SK-N-SH (cell line): ENCODE measurements at regions not wholly inside any gene's neighbourhood (a gene's known extent, or its start where the extent isn't known, plus 50 kb on each side); places are given as distances from the start of the nearest gene placed in this dataset.

Experiments used
- CTCF ChIA-PET: fragments of 300-600, 350-600 bp; formaldehyde crosslinking; extraction: SDS; loops from one replicate; lab custom pipeline; 2021; lab: Yijun Ruan, JAX
- POLR2A ChIA-PET: fragments of 350-600 bp; sonication (Branson Sonifier 250); formaldehyde crosslinking; extraction: SDS; loops from one replicate; lab custom pipeline; 2020; ENCODE audit warnings: antibody characterized with exemption, inconsistent platforms; lab: Yijun Ruan, JAX
- DNase-seq: peaks from one replicate; pipeline ENCODE4 v3.0.0; 2012
- H2AFZ ChIP-seq: fragments of 200-600 bp; sonication (generic); 2 replicates; pipeline ENCODE4 v1.8.1; 2016; ENCODE audit warnings: antibody characterized with exemption, mild to moderate bottlenecking, low read depth
- H3F3A ChIP-seq: fragments of 200-600 bp; sonication (generic); replicated peaks from 2 replicates; pipeline ENCODE3; 2016; ENCODE audit warnings: antibody characterized with exemption, mild to moderate bottlenecking; ENCODE audit not compliant: insufficient read depth
- H3K27ac ChIP-seq, 2 experiments: fragments of 200-500 bp in 1 of 2; fragments of 200-600 bp in 1 of 2; sonication (Bioruptor generic) in 1 of 2; sonication (generic), shearing (Covaris generic) in 1 of 2; 2 replicates each; pipeline versions ENCODE4 v1.5.1 to v1.6.1; 2014 to 2016; ENCODE audit warnings: low read depth in 2 of 2, inconsistent platforms in 1 of 2, low read length in 1 of 2, mild to moderate bottlenecking in 1 of 2, mixed read lengths in 1 of 2
- H3K27me3 ChIP-seq: fragments of 200-600 bp; sonication (generic), shearing (Covaris generic); 2 replicates; pipeline ENCODE4 v1.6.1; 2016; ENCODE audit warnings: mixed run types; ENCODE audit not compliant: insufficient read depth
- H3K36me3 ChIP-seq, 2 experiments: fragments of 200-500 bp in 1 of 2; fragments of 200-600 bp in 1 of 2; sonication (Bioruptor generic) in 1 of 2; sonication (generic) in 1 of 2; replicated peaks in 1 of 2; 2 replicates each; pipeline versions ENCODE3 to v1.5.1; 2014 to 2016; ENCODE audit warnings: low read length in 1 of 2, mild to moderate bottlenecking in 1 of 2; ENCODE audit not compliant: insufficient read depth in 2 of 2, control insufficient read depth in 1 of 2
- H3K4me1 ChIP-seq, 2 experiments: fragments of 200-500 bp in 1 of 2; fragments of 200-600 bp in 1 of 2; sonication (Bioruptor generic) in 1 of 2; sonication (generic), shearing (Covaris generic) in 1 of 2; 2 replicates each; pipeline versions ENCODE4 v1.5.1 to v1.6.1; 2014 to 2016; ENCODE audit warnings: low read depth in 1 of 2, low read length in 1 of 2, mixed run types in 1 of 2; ENCODE audit not compliant: insufficient read depth in 2 of 2, control insufficient read depth in 1 of 2
- H3K4me2 ChIP-seq: fragments of 200-600 bp; sonication (generic), shearing (Covaris generic); 2 replicates; pipeline ENCODE4 v1.6.1; 2017; ENCODE audit warnings: mixed run types
- H3K4me3 ChIP-seq, 2 experiments: fragments of 200-500 bp in 1 of 2; fragments of 200-600 bp in 1 of 2; sonication (Bioruptor generic) in 1 of 2; sonication (generic), shearing (Covaris generic) in 1 of 2; 2 replicates each; pipeline versions ENCODE4 v1.5.1 to v1.8.1; 2014 to 2016; ENCODE audit warnings: low read depth in 2 of 2, inconsistent platforms in 1 of 2, low read length in 1 of 2, mild to moderate bottlenecking in 1 of 2, mixed read lengths in 1 of 2, moderate library complexity in 1 of 2
- H3K79me2 ChIP-seq: fragments of 200-600 bp; sonication (generic); 2 replicates; pipeline ENCODE4 v1.8.1; 2017; ENCODE audit warnings: mild to moderate bottlenecking; ENCODE audit not compliant: insufficient read depth
- H3K9ac ChIP-seq: fragments of 200-600 bp; sonication (generic); 2 replicates; pipeline ENCODE4 v1.6.1; 2017; ENCODE audit warnings: mixed run types
- H3K9me2 ChIP-seq: fragments of 200-600 bp; sonication (generic); 2 replicates; pipeline ENCODE4 v1.6.1; 2017; ENCODE audit warnings: mixed run types
- H3K9me3 ChIP-seq: fragments of 200-600 bp; sonication (generic); 2 replicates; pipeline ENCODE4 v1.6.1; 2017; ENCODE audit warnings: mixed run types, mild to moderate bottlenecking, moderate library complexity
- H4K20me1 ChIP-seq: fragments of 200-600 bp; sonication (generic); 2 replicates; pipeline ENCODE4 v1.6.1; 2017; ENCODE audit warnings: mild to moderate bottlenecking, mixed run types; ENCODE audit not compliant: insufficient read depth
- CTCF ChIP-seq: fragments of 200-600 bp; sonication (generic); IDR thresholded peaks from 2 replicates; pipeline ENCODE4 v1.6.1; 2017; ENCODE audit warnings: antibody characterized with exemption, mild to moderate bottlenecking, moderate library complexity
- EP300 ChIP-seq, 2 experiments: IDR thresholded peaks; 2 replicates each; pipeline versions ENCODE4 v1.4.0 to v1.6.1; 2012; ENCODE audit warnings: borderline replicate concordance in 1 of 2, low read depth in 1 of 2, low read length in 1 of 2
- FOSL2 ChIP-seq: IDR thresholded peaks from 2 replicates; pipeline ENCODE4 v1.4.0; 2012; ENCODE audit warnings: low read depth, mild to moderate bottlenecking, moderate library complexity, borderline replicate concordance
- FOXJ3 ChIP-seq: sonication (generic); formaldehyde crosslinking; IDR thresholded peaks from 2 replicates; pipeline ENCODE4 v1.5.1; 2020; ENCODE audit warnings: mild to moderate bottlenecking, missing genetic modification reagents
- JUND ChIP-seq: IDR thresholded peaks from 2 replicates; pipeline ENCODE4 v1.4.0; 2012
- MAX ChIP-seq: IDR thresholded peaks from 2 replicates; pipeline ENCODE4 v1.4.0; 2012; ENCODE audit warnings: low read depth
- MEF2A ChIP-seq: IDR thresholded peaks from 2 replicates; pipeline ENCODE4 v1.4.0; 2012; ENCODE audit warnings: low read depth, borderline replicate concordance
- MXI1 ChIP-seq: IDR thresholded peaks from 2 replicates; pipeline ENCODE4 v1.6.1; 2012; ENCODE audit warnings: mild to moderate bottlenecking, low read depth, low read length, improper control_type of control experiment
- RAD21 ChIP-seq: IDR thresholded peaks from 2 replicates; pipeline ENCODE4 v1.6.1; 2012; ENCODE audit warnings: mild to moderate bottlenecking, low read length
- RCOR1 ChIP-seq: fragments of 150-350 bp; IDR thresholded peaks from 2 replicates; pipeline ENCODE4 v1.6.1; 2017; ENCODE audit warnings: antibody characterized with exemption, low read length
- RXRA ChIP-seq: IDR thresholded peaks from 2 replicates; pipeline ENCODE4 v1.4.0; 2012; ENCODE audit warnings: low read depth, mild to moderate bottlenecking, borderline replicate concordance
- SIN3A ChIP-seq: IDR thresholded peaks from 2 replicates; pipeline ENCODE4 v1.6.1; 2012; ENCODE audit warnings: low read depth, mild to moderate bottlenecking, low read length, moderate library complexity, borderline replicate concordance
- TAF1 ChIP-seq: IDR thresholded peaks from 2 replicates; pipeline ENCODE4 v1.6.1; 2012; ENCODE audit warnings: low read depth, mild to moderate bottlenecking, low read length, moderate library complexity, borderline replicate concordance
- TCF12 ChIP-seq: IDR thresholded peaks from 2 replicates; pipeline ENCODE4 v1.4.0; 2012
- TEAD4 ChIP-seq: IDR thresholded peaks from 2 replicates; pipeline ENCODE4 v1.4.0; 2012; ENCODE audit warnings: mild to moderate bottlenecking, borderline replicate concordance; ENCODE audit not compliant: insufficient read depth
- WGBS: methylation state at CpG from one replicate; pipeline ENCODE4 v1.1.6; 2017; ENCODE audit warnings: low lambda C conversion rate; 5-methylcytosine and 5-hydroxymethylcytosine counted together
- TF ChIP-seq, protein P1 (sequence below): fragments of 150-350 bp; IDR thresholded peaks from 2 replicates; pipeline ENCODE4 v1.6.1; 2016; ENCODE audit warnings: mild to moderate bottlenecking, low read depth, low read length
- TF ChIP-seq, protein P2 (sequence below): IDR thresholded peaks from 2 replicates; pipeline ENCODE4 v1.4.0; 2012; ENCODE audit warnings: low read depth, borderline replicate concordance
- TF ChIP-seq, protein P3 (sequence below): IDR thresholded peaks from 2 replicates; pipeline ENCODE4; 2012
- TF ChIP-seq, protein P4 (sequence below): IDR thresholded peaks from 2 replicates; pipeline ENCODE4 v1.4.0; 2012; ENCODE audit warnings: low read depth, borderline replicate concordance

DNA sequence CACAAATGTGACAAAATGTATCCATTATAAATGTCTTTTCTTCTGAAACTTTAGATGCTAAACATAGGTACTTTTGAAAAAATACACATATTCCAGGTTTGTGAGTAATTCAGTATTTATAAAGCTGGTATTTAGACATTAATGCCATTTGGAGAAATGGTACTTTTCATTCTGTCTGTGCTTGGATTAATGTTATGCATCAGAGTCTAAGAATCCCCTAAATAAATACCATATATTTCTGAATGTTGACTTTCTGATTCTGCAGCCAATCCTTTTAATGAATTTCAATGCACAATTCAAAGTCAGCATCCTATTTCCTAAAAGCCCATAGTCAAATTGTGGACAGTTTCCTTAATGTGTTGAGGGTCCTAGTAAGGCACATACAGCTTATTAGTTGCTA, 145.0 kb downstream of the DKK1 start:
- Histone ChIP-seq H3K4me3 (no peak overlapping the region), H2AFZ (peak overlapping the region; percentile 7; the same call in 1 of the 2 replicates), H3K79me2 (no peaks in the 10 kb centered on the region), H3K9me2 (no peaks in the 10 kb centered on the region), H3K27ac (peak overlapping the region in 1 of 2 experiments; percentile 57; a peak in 2 of 4 replicates)
- no peak for DNase-seq
- POLR2A ChIA-PET, result no interaction called here
- peak; percentile 38; the same call in 1 of the 2 replicates for TF ChIP-seq TCF12
- TF ChIP-seq MXI1, result no peak
- TF ChIP-seq, all 33 proteins: peak for 1
- no peaks in the 10 kb centered on the region for H3K36me3 ChIP-seq
- no peaks in the 10 kb centered on the region for H4K20me1 ChIP-seq
- CTCF ChIA-PET, result no interaction called here
- no peak overlapping the region; the same call in 1 of the 2 replicates for H3K4me2 ChIP-seq
- H3K9ac ChIP-seq, result no peak overlapping the region
- peaks cover 8% of the 10 kb centered on the region for H3F3A ChIP-seq
- H3K4me1 ChIP-seq, result peaks cover 0 to 11% of the 10 kb centered on the region in 2 experiments; a peak in 1 of 4 replicates
- H3K9me3 ChIP-seq, result no peaks in the 10 kb centered on the region
- no peaks in the 10 kb centered on the region for H3K27me3 ChIP-seq

DNA sequence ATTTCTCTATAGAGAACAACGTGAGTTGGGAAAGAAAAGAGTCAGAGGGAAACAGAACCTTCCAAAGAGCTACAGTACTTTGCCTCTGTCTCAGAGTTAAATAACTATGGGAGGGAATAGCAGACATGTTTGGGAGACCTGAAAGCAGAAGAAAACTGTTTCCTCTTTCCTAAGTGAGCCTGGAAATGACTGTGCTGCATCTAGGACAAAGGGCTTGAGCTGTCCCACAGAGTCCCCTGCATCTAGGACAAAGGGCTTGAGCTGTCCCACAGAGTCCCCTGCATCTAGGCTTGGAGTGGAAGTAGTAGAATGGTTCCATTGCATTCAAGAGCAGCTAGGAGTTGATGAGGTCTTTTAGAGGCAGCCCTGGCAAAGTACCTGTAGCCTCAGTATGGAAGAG, 149.7 kb downstream of the DKK1 start:
- Histone ChIP-seq H3K27me3 (no peaks in the 10 kb centered on the region), H3K27ac (no peak overlapping the region), H3K4me2 (no peak overlapping the region), H4K20me1 (no peaks in the 10 kb centered on the region), H3K79me2 (no peaks in the 10 kb centered on the region), H3K9me3 (no peaks in the 10 kb centered on the region), H3F3A (peaks cover 7% of the 10 kb centered on the region), H3K36me3 (no peaks in the 10 kb centered on the region), H3K9me2 (no peaks in the 10 kb centered on the region), H2AFZ (no peak overlapping the region), H3K4me1 (peaks cover 4 to 9% of the 10 kb centered on the region in 2 experiments; a peak in 2 of 4 replicates), H3K9ac (no peak overlapping the region), H3K4me3 (no peak overlapping the region)
- no peak for DNase-seq
- no peak for TF ChIP-seq FOSL2
- TF ChIP-seq, protein P1, sequence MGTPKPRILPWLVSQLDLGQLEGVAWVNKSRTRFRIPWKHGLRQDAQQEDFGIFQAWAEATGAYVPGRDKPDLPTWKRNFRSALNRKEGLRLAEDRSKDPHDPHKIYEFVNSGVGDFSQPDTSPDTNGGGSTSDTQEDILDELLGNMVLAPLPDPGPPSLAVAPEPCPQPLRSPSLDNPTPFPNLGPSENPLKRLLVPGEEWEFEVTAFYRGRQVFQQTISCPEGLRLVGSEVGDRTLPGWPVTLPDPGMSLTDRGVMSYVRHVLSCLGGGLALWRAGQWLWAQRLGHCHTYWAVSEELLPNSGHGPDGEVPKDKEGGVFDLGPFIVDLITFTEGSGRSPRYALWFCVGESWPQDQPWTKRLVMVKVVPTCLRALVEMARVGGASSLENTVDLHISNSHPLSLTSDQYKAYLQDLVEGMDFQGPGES, result no peak
- TF ChIP-seq EP300 (IDR thresholded peaks at IDR 0.05; ENCODE audit: borderline replicate concordance in 1 of 2, low read depth in 1 of 2, low read length in 1 of 2), result no peak
- TF ChIP-seq CTCF, result no peak
- no peak for TF ChIP-seq TEAD4
- TF ChIP-seq, protein P2, sequence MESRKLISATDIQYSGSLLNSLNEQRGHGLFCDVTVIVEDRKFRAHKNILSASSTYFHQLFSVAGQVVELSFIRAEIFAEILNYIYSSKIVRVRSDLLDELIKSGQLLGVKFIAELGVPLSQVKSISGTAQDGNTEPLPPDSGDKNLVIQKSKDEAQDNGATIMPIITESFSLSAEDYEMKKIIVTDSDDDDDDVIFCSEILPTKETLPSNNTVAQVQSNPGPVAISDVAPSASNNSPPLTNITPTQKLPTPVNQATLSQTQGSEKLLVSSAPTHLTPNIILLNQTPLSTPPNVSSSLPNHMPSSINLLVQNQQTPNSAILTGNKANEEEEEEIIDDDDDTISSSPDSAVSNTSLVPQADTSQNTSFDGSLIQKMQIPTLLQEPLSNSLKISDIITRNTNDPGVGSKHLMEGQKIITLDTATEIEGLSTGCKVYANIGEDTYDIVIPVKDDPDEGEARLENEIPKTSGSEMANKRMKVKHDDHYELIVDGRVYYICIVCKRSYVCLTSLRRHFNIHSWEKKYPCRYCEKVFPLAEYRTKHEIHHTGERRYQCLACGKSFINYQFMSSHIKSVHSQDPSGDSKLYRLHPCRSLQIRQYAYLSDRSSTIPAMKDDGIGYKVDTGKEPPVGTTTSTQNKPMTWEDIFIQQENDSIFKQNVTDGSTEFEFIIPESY, result no peak
- TF ChIP-seq, protein P3, sequence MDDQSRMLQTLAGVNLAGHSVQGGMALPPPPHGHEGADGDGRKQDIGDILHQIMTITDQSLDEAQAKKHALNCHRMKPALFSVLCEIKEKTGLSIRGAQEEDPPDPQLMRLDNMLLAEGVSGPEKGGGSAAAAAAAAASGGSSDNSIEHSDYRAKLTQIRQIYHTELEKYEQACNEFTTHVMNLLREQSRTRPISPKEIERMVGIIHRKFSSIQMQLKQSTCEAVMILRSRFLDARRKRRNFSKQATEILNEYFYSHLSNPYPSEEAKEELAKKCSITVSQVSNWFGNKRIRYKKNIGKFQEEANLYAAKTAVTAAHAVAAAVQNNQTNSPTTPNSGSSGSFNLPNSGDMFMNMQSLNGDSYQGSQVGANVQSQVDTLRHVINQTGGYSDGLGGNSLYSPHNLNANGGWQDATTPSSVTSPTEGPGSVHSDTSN, result no peak
- TF ChIP-seq MAX, result no peak
- no peak for TF ChIP-seq RAD21
- no peak for TF ChIP-seq RXRA
- TF ChIP-seq, protein P4, sequence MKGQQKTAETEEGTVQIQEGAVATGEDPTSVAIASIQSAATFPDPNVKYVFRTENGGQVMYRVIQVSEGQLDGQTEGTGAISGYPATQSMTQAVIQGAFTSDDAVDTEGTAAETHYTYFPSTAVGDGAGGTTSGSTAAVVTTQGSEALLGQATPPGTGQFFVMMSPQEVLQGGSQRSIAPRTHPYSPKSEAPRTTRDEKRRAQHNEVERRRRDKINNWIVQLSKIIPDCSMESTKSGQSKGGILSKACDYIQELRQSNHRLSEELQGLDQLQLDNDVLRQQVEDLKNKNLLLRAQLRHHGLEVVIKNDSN, result no peak
- TF ChIP-seq JUND, result no peak
- no peak for TF ChIP-seq TAF1
- no peak for TF ChIP-seq FOXJ3 (CRISPR knock-in tag)
- no peak for TF ChIP-seq SIN3A
- TF ChIP-seq MEF2A, result no peak
- no peak for TF ChIP-seq RCOR1
- CTCF ChIA-PET, result interaction anchor here (1.6 kb wide), 1 partner anchor 10 kb away, joined by 3 read pairs; no protein-coding TSS in a partner anchor
- 89% methylated on average over 1 of the region's 1 CpG for WGBS
- POLR2A ChIA-PET, result no interaction called here
